ENCODE measurements at regions not wholly inside any gene's neighbourhood (a gene's known extent, or its start where the extent isn't known, plus 50 kb on each side); places are given as distances from the start of the nearest gene placed in this dataset.

- FAIRE-seq = no peak
Measured at GRCh38 chr13:44809190-44809589, 180.1 kb downstream of the NUFIP1 start.

GRCh38 chr13:44808185-44808584 lies 181.1 kb downstream of the NUFIP1 start:
- FAIRE-seq (no peak), DNase-seq (no peak)
- Histone ChIP-seq H3K4me3 (ENCODE audit: low read length in 3 of 3) (no peak overlapping the region), H3K4me1 (ENCODE audit: control insufficient read depth in 2 of 3, insufficient read depth in 2 of 3, low read depth in 1 of 3, low read length in 3 of 3) (no peaks in the 10 kb centered on the region), H3K36me3 (ENCODE audit: control insufficient read depth in 2 of 3, insufficient read depth in 3 of 3, low read length in 3 of 3) (no peaks in the 10 kb centered on the region), H3K9me3 (ENCODE audit: control insufficient read depth in 2 of 3, insufficient read depth in 1 of 3, low read length in 3 of 3) (no peaks in the 10 kb centered on the region), H3K27ac (ENCODE audit: low read depth in 2 of 2, low read length in 2 of 2) (no peak overlapping the region), H3K9ac (ENCODE audit: low read length in 3 of 3) (no peak overlapping the region), H3K27me3 (ENCODE audit: control insufficient read depth, insufficient read depth, low read length) (no peaks in the 10 kb centered on the region)
- TF ChIP-seq CTCF (IDR thresholded peaks at IDR 0.05; ENCODE audit: borderline replicate concordance, extremely low read depth, insufficient read depth) = no peak
- intact Hi-C loops (cut with DNase I) = no loop called here

More at GRCh38 chr13:44809190-44809589, 180.1 kb downstream of the NUFIP1 start:
- Histone ChIP-seq H3K9me3 (ENCODE audit: control insufficient read depth in 2 of 3, insufficient read depth in 1 of 3, low read length in 3 of 3) (no peaks in the 10 kb centered on the region), H3K27ac (ENCODE audit: low read depth in 2 of 2, low read length in 2 of 2) (no peak overlapping the region), H3K36me3 (ENCODE audit: control insufficient read depth in 2 of 3, insufficient read depth in 3 of 3, low read length in 3 of 3) (no peaks in the 10 kb centered on the region), H3K4me3 (ENCODE audit: low read length in 3 of 3) (no peak overlapping the region), H3K9ac (ENCODE audit: low read length in 3 of 3) (no peak overlapping the region), H3K4me1 (ENCODE audit: control insufficient read depth in 2 of 3, insufficient read depth in 2 of 3, low read depth in 1 of 3, low read length in 3 of 3) (no peaks in the 10 kb centered on the region), H3K27me3 (ENCODE audit: control insufficient read depth, insufficient read depth, low read length) (no peaks in the 10 kb centered on the region)
- intact Hi-C loops (cut with DNase I) = no loop called here
- no peak for DNase-seq
- no peak for TF ChIP-seq CTCF (IDR thresholded peaks at IDR 0.05; ENCODE audit: borderline replicate concordance, extremely low read depth, insufficient read depth)

- no peak for FAIRE-seq
- no peak for DNase-seq
- Histone ChIP-seq H3K36me3 (ENCODE audit: control insufficient read depth in 2 of 3, insufficient read depth in 3 of 3, low read length in 3 of 3) (no peaks in the 10 kb centered on the region), H3K9ac (ENCODE audit: low read length in 3 of 3) (no peak overlapping the region), H3K9me3 (ENCODE audit: control insufficient read depth in 2 of 3, insufficient read depth in 1 of 3, low read length in 3 of 3) (no peaks in the 10 kb centered on the region), H3K27me3 (ENCODE audit: control insufficient read depth, insufficient read depth, low read length) (no peaks in the 10 kb centered on the region), H3K27ac (ENCODE audit: low read depth in 2 of 2, low read length in 2 of 2) (no peak overlapping the region), H3K4me3 (ENCODE audit: low read length in 3 of 3) (no peak overlapping the region), H3K4me1 (ENCODE audit: control insufficient read depth in 2 of 3, insufficient read depth in 2 of 3, low read depth in 1 of 3, low read length in 3 of 3) (no peaks in the 10 kb centered on the region)
- TF ChIP-seq CTCF (IDR thresholded peaks at IDR 0.05; ENCODE audit: borderline replicate concordance, extremely low read depth, insufficient read depth) = no peak
- intact Hi-C loops (cut with DNase I) = no loop called here
Measured at GRCh38 chr13:44807449-44808034, 181.7 kb downstream of the NUFIP1 start.

- no peak for FAIRE-seq
- no peaks in the 10 kb centered on the region for H3K36me3 ChIP-seq (ENCODE audit: control insufficient read depth in 2 of 3, insufficient read depth in 3 of 3, low read length in 3 of 3)
- intact Hi-C loops (cut with DNase I) = no loop called here
- no peak for TF ChIP-seq CTCF (IDR thresholded peaks at IDR 0.05; ENCODE audit: borderline replicate concordance, extremely low read depth, insufficient read depth)
- no peaks in the 10 kb centered on the region for H3K9me3 ChIP-seq (ENCODE audit: control insufficient read depth in 2 of 3, insufficient read depth in 1 of 3, low read length in 3 of 3)
- H3K27ac ChIP-seq (ENCODE audit: low read depth in 2 of 2, low read length in 2 of 2) = no peak overlapping the region
- DNase-seq = no peak
- H3K27me3 ChIP-seq (ENCODE audit: control insufficient read depth, insufficient read depth, low read length) = no peaks in the 10 kb centered on the region
- H3K9ac ChIP-seq (ENCODE audit: low read length in 3 of 3) = no peak overlapping the region
- H3K4me1 ChIP-seq (ENCODE audit: control insufficient read depth in 2 of 3, insufficient read depth in 2 of 3, low read depth in 1 of 3, low read length in 3 of 3) = no peaks in the 10 kb centered on the region
- H3K4me3 ChIP-seq (ENCODE audit: low read length in 3 of 3) = no peak overlapping the region
Measured at GRCh38 chr13:44806826-44807225, 182.4 kb downstream of the NUFIP1 start.

All from kidney (tissue), 13 donors.